ENCODE measurements at regions not wholly inside any gene's neighbourhood (a gene's known extent, or its start where the extent isn't known, plus 50 kb on each side); places are given as distances from the start of the nearest gene placed in this dataset.

DNA sequence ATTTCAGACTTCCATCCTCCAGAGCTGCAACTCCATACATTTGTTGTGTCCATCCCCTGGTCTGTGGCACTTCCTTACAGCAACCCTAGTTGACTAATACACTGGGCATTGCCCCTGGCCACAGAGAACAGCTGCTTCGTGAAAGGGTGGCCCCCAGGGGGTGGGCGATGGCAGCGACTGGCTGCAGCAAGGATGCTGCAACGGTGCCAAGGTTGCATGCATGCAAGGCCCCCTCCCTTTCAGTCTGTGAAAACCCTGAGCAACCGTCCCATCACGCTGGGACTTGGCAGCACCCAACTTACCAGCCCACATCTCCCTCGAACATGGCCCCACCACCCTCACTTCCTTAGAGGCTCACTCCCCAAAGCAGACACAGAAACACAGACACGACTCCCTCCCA, 162.5 kb downstream of the MED10 start:
- no peak for TF ChIP-seq EZH2 (IDR thresholded peaks at IDR 0.05; ENCODE audit: borderline replicate concordance, insufficient read depth, low read length, poor library complexity, severe bottlenecking)
- TF ChIP-seq, protein P1, sequence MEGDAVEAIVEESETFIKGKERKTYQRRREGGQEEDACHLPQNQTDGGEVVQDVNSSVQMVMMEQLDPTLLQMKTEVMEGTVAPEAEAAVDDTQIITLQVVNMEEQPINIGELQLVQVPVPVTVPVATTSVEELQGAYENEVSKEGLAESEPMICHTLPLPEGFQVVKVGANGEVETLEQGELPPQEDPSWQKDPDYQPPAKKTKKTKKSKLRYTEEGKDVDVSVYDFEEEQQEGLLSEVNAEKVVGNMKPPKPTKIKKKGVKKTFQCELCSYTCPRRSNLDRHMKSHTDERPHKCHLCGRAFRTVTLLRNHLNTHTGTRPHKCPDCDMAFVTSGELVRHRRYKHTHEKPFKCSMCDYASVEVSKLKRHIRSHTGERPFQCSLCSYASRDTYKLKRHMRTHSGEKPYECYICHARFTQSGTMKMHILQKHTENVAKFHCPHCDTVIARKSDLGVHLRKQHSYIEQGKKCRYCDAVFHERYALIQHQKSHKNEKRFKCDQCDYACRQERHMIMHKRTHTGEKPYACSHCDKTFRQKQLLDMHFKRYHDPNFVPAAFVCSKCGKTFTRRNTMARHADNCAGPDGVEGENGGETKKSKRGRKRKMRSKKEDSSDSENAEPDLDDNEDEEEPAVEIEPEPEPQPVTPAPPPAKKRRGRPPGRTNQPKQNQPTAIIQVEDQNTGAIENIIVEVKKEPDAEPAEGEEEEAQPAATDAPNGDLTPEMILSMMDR (IDR thresholded peaks at IDR 0.05; ENCODE audit: poor library complexity, severe bottlenecking) = no peak

All from neural cell (in vitro differentiated cells).